ENCODE measurements at regions not wholly inside any gene's neighbourhood (a gene's known extent, or its start where the extent isn't known, plus 50 kb on each side); places are given as distances from the start of the nearest gene placed in this dataset.

- TF ChIP-seq RARB (CRISPR knock-in tag; IDR thresholded peaks at IDR 0.05) = no peak
- TF ChIP-seq GLIS3 (CRISPR knock-in tag; IDR thresholded peaks at IDR 0.05) = no peak
- TF ChIP-seq ARNTL (CRISPR knock-in tag; IDR thresholded peaks at IDR 0.05; ENCODE audit: borderline replicate concordance, low read depth) = no peak
- no peak for TF ChIP-seq TOX (CRISPR knock-in tag; IDR thresholded peaks at IDR 0.05; ENCODE audit: borderline replicate concordance)
- TF ChIP-seq PATZ1 (CRISPR knock-in tag; IDR thresholded peaks at IDR 0.05; ENCODE audit: borderline replicate concordance) = no peak
- no peak for TF ChIP-seq ZNF8 (CRISPR knock-in tag; IDR thresholded peaks at IDR 0.05)
- no peak for TF ChIP-seq TCF4 (CRISPR knock-in tag; IDR thresholded peaks at IDR 0.05; ENCODE audit: borderline replicate concordance)
- ATAC-seq = no peak
Observed at GRCh38 chr3:177944228-177944661, 592.0 kb upstream of the KCNMB2 start.

GRCh38 chr3:177946048-177946447 is 590.2 kb upstream of the KCNMB2 start:
- no peak for TF ChIP-seq ISL1 (CRISPR knock-in tag; IDR thresholded peaks at IDR 0.05)
- TF ChIP-seq BACH2 (CRISPR knock-in tag; IDR thresholded peaks at IDR 0.05; ENCODE audit: borderline replicate concordance) = no peak
- no peak for TF ChIP-seq POU6F1 (CRISPR knock-in tag; IDR thresholded peaks at IDR 0.05; ENCODE audit: borderline replicate concordance, low read depth)
- no peak for TF ChIP-seq GLIS3 (CRISPR knock-in tag; IDR thresholded peaks at IDR 0.05)
- no peak for TF ChIP-seq ESRRG (CRISPR knock-in tag; IDR thresholded peaks at IDR 0.05)
- no peak for TF ChIP-seq TOX (CRISPR knock-in tag; IDR thresholded peaks at IDR 0.05; ENCODE audit: borderline replicate concordance)
- TF ChIP-seq OSR1 (CRISPR knock-in tag; IDR thresholded peaks at IDR 0.05) = no peak
- TF ChIP-seq PPARA (CRISPR knock-in tag; IDR thresholded peaks at IDR 0.05; ENCODE audit: borderline replicate concordance) = no peak
- no peak for ATAC-seq

DNA sequence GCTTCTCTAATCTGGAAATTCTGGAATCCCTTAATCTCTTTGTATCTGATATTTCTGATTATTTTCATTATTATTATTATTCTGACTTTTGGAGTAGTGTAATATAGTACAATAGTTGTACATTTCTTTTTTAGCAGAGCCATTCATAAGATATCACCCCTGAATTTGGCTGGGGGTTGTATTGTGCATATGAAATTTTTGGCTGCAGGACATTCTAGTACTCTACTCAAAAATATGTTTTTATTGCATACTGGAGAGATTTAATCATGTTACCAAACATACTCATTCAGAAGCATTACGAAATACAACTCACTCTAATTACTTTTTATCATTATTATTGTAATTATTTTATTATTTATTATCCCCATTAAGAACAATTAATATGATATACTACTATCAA is 589.7 kb upstream of the KCNMB2 start:
- no peak for TF ChIP-seq RARB (CRISPR knock-in tag; IDR thresholded peaks at IDR 0.05)
- no peak for TF ChIP-seq ISL1 (CRISPR knock-in tag; IDR thresholded peaks at IDR 0.05)
- TF ChIP-seq, protein P1, sequence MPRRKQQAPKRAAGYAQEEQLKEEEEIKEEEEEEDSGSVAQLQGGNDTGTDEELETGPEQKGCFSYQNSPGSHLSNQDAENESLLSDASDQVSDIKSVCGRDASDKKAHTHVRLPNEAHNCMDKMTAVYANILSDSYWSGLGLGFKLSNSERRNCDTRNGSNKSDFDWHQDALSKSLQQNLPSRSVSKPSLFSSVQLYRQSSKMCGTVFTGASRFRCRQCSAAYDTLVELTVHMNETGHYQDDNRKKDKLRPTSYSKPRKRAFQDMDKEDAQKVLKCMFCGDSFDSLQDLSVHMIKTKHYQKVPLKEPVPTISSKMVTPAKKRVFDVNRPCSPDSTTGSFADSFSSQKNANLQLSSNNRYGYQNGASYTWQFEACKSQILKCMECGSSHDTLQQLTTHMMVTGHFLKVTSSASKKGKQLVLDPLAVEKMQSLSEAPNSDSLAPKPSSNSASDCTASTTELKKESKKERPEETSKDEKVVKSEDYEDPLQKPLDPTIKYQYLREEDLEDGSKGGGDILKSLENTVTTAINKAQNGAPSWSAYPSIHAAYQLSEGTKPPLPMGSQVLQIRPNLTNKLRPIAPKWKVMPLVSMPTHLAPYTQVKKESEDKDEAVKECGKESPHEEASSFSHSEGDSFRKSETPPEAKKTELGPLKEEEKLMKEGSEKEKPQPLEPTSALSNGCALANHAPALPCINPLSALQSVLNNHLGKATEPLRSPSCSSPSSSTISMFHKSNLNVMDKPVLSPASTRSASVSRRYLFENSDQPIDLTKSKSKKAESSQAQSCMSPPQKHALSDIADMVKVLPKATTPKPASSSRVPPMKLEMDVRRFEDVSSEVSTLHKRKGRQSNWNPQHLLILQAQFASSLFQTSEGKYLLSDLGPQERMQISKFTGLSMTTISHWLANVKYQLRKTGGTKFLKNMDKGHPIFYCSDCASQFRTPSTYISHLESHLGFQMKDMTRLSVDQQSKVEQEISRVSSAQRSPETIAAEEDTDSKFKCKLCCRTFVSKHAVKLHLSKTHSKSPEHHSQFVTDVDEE (CRISPR knock-in tag; IDR thresholded peaks at IDR 0.05) = no peak
- no peak for TF ChIP-seq BACH2 (CRISPR knock-in tag; IDR thresholded peaks at IDR 0.05; ENCODE audit: borderline replicate concordance)
- TF ChIP-seq CSDC2 (CRISPR knock-in tag; IDR thresholded peaks at IDR 0.05) = no peak
- no peak for TF ChIP-seq GLIS3 (CRISPR knock-in tag; IDR thresholded peaks at IDR 0.05)
- TF ChIP-seq CSRNP3 (CRISPR knock-in tag; IDR thresholded peaks at IDR 0.05) = no peak
- TF ChIP-seq ZC3H10 (CRISPR knock-in tag; IDR thresholded peaks at IDR 0.05) = no peak
- TF ChIP-seq SNAI2 (CRISPR knock-in tag; IDR thresholded peaks at IDR 0.05) = no peak
- TF ChIP-seq PPARA (CRISPR knock-in tag; IDR thresholded peaks at IDR 0.05; ENCODE audit: borderline replicate concordance) = no peak
- TF ChIP-seq ZFP3 (CRISPR knock-in tag; IDR thresholded peaks at IDR 0.05) = no peak
- no peak for TF ChIP-seq ZNF70 (CRISPR knock-in tag; IDR thresholded peaks at IDR 0.05)
- TF ChIP-seq, protein P2, sequence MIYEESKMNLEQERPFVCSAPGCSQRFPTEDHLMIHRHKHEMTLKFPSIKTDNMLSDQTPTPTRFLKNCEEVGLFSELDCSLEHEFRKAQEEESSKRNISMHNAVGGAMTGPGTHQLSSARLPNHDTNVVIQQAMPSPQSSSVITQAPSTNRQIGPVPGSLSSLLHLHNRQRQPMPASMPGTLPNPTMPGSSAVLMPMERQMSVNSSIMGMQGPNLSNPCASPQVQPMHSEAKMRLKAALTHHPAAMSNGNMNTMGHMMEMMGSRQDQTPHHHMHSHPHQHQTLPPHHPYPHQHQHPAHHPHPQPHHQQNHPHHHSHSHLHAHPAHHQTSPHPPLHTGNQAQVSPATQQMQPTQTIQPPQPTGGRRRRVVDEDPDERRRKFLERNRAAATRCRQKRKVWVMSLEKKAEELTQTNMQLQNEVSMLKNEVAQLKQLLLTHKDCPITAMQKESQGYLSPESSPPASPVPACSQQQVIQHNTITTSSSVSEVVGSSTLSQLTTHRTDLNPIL (CRISPR knock-in tag; IDR thresholded peaks at IDR 0.05; ENCODE audit: low read depth) = no peak
- TF ChIP-seq ARNTL (CRISPR knock-in tag; IDR thresholded peaks at IDR 0.05; ENCODE audit: borderline replicate concordance, low read depth) = no peak
- no peak for ATAC-seq

Measured in SK-N-SH treated with all-trans-retinoic acid at 6 μM for 48 hours (cell line).